ENCODE measurements at regions not wholly inside any gene's neighbourhood (a gene's known extent, or its start where the extent isn't known, plus 50 kb on each side); places are given as distances from the start of the nearest gene placed in this dataset.

GRCh38 chr20:12698817-12699216 lies 310.0 kb upstream of the SPTLC3 start (continued):
- TF ChIP-seq, protein P1, sequence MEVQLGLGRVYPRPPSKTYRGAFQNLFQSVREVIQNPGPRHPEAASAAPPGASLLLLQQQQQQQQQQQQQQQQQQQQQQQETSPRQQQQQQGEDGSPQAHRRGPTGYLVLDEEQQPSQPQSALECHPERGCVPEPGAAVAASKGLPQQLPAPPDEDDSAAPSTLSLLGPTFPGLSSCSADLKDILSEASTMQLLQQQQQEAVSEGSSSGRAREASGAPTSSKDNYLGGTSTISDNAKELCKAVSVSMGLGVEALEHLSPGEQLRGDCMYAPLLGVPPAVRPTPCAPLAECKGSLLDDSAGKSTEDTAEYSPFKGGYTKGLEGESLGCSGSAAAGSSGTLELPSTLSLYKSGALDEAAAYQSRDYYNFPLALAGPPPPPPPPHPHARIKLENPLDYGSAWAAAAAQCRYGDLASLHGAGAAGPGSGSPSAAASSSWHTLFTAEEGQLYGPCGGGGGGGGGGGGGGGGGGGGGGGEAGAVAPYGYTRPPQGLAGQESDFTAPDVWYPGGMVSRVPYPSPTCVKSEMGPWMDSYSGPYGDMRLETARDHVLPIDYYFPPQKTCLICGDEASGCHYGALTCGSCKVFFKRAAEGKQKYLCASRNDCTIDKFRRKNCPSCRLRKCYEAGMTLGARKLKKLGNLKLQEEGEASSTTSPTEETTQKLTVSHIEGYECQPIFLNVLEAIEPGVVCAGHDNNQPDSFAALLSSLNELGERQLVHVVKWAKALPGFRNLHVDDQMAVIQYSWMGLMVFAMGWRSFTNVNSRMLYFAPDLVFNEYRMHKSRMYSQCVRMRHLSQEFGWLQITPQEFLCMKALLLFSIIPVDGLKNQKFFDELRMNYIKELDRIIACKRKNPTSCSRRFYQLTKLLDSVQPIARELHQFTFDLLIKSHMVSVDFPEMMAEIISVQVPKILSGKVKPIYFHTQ (CRISPR knock-in tag; IDR thresholded peaks at IDR 0.05), result no peak
- TF ChIP-seq ATF2 (CRISPR knock-in tag; IDR thresholded peaks at IDR 0.05; ENCODE audit: borderline replicate concordance, low read depth) (no peak), NFYB (CRISPR knock-in tag; conservative IDR thresholded peaks at IDR 0.05; ENCODE audit: low read depth) (no peak), ZNF396 (CRISPR knock-in tag; IDR thresholded peaks at IDR 0.05; ENCODE audit: borderline replicate concordance) (no peak), NR1H2 (CRISPR knock-in tag; IDR thresholded peaks at IDR 0.05) (no peak), RORB (CRISPR knock-in tag; IDR thresholded peaks at IDR 0.05) (no peak), MXD4 (CRISPR knock-in tag; IDR thresholded peaks at IDR 0.05; ENCODE audit: borderline replicate concordance) (no peak), ZMAT4 (CRISPR knock-in tag; IDR thresholded peaks at IDR 0.05) (no peak)
- TF ChIP-seq, protein P2, sequence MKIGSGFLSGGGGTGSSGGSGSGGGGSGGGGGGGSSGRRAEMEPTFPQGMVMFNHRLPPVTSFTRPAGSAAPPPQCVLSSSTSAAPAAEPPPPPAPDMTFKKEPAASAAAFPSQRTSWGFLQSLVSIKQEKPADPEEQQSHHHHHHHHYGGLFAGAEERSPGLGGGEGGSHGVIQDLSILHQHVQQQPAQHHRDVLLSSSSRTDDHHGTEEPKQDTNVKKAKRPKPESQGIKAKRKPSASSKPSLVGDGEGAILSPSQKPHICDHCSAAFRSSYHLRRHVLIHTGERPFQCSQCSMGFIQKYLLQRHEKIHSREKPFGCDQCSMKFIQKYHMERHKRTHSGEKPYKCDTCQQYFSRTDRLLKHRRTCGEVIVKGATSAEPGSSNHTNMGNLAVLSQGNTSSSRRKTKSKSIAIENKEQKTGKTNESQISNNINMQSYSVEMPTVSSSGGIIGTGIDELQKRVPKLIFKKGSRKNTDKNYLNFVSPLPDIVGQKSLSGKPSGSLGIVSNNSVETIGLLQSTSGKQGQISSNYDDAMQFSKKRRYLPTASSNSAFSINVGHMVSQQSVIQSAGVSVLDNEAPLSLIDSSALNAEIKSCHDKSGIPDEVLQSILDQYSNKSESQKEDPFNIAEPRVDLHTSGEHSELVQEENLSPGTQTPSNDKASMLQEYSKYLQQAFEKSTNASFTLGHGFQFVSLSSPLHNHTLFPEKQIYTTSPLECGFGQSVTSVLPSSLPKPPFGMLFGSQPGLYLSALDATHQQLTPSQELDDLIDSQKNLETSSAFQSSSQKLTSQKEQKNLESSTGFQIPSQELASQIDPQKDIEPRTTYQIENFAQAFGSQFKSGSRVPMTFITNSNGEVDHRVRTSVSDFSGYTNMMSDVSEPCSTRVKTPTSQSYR (CRISPR knock-in tag; IDR thresholded peaks at IDR 0.05), result no peak
- TF ChIP-seq, protein P3, sequence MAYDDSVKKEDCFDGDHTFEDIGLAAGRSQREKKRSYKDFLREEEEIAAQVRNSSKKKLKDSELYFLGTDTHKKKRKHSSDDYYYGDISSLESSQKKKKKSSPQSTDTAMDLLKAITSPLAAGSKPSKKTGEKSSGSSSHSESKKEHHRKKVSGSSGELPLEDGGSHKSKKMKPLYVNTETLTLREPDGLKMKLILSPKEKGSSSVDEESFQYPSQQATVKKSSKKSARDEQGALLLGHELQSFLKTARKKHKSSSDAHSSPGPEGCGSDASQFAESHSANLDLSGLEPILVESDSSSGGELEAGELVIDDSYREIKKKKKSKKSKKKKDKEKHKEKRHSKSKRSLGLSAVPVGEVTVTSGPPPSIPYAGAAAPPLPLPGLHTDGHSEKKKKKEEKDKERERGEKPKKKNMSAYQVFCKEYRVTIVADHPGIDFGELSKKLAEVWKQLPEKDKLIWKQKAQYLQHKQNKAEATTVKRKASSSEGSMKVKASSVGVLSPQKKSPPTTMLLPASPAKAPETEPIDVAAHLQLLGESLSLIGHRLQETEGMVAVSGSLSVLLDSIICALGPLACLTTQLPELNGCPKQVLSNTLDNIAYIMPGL (CRISPR knock-in tag; IDR thresholded peaks at IDR 0.05), result no peak
- TF ChIP-seq, protein P4, sequence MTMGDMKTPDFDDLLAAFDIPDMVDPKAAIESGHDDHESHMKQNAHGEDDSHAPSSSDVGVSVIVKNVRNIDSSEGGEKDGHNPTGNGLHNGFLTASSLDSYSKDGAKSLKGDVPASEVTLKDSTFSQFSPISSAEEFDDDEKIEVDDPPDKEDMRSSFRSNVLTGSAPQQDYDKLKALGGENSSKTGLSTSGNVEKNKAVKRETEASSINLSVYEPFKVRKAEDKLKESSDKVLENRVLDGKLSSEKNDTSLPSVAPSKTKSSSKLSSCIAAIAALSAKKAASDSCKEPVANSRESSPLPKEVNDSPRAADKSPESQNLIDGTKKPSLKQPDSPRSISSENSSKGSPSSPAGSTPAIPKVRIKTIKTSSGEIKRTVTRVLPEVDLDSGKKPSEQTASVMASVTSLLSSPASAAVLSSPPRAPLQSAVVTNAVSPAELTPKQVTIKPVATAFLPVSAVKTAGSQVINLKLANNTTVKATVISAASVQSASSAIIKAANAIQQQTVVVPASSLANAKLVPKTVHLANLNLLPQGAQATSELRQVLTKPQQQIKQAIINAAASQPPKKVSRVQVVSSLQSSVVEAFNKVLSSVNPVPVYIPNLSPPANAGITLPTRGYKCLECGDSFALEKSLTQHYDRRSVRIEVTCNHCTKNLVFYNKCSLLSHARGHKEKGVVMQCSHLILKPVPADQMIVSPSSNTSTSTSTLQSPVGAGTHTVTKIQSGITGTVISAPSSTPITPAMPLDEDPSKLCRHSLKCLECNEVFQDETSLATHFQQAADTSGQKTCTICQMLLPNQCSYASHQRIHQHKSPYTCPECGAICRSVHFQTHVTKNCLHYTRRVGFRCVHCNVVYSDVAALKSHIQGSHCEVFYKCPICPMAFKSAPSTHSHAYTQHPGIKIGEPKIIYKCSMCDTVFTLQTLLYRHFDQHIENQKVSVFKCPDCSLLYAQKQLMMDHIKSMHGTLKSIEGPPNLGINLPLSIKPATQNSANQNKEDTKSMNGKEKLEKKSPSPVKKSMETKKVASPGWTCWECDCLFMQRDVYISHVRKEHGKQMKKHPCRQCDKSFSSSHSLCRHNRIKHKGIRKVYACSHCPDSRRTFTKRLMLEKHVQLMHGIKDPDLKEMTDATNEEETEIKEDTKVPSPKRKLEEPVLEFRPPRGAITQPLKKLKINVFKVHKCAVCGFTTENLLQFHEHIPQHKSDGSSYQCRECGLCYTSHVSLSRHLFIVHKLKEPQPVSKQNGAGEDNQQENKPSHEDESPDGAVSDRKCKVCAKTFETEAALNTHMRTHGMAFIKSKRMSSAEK (CRISPR knock-in tag; IDR thresholded peaks at IDR 0.05; ENCODE audit: borderline replicate concordance), result no peak
- TF ChIP-seq, protein P5, sequence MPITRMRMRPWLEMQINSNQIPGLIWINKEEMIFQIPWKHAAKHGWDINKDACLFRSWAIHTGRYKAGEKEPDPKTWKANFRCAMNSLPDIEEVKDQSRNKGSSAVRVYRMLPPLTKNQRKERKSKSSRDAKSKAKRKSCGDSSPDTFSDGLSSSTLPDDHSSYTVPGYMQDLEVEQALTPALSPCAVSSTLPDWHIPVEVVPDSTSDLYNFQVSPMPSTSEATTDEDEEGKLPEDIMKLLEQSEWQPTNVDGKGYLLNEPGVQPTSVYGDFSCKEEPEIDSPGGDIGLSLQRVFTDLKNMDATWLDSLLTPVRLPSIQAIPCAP (CRISPR knock-in tag; IDR thresholded peaks at IDR 0.05), result no peak
- TF ChIP-seq, protein P6, sequence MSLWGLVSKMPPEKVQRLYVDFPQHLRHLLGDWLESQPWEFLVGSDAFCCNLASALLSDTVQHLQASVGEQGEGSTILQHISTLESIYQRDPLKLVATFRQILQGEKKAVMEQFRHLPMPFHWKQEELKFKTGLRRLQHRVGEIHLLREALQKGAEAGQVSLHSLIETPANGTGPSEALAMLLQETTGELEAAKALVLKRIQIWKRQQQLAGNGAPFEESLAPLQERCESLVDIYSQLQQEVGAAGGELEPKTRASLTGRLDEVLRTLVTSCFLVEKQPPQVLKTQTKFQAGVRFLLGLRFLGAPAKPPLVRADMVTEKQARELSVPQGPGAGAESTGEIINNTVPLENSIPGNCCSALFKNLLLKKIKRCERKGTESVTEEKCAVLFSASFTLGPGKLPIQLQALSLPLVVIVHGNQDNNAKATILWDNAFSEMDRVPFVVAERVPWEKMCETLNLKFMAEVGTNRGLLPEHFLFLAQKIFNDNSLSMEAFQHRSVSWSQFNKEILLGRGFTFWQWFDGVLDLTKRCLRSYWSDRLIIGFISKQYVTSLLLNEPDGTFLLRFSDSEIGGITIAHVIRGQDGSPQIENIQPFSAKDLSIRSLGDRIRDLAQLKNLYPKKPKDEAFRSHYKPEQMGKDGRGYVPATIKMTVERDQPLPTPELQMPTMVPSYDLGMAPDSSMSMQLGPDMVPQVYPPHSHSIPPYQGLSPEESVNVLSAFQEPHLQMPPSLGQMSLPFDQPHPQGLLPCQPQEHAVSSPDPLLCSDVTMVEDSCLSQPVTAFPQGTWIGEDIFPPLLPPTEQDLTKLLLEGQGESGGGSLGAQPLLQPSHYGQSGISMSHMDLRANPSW (CRISPR knock-in tag; conservative IDR thresholded peaks at IDR 0.05; ENCODE audit: low read depth), result no peak

Data from WTC11 (cell line).